ENCODE measurements at regions not wholly inside any gene's neighbourhood (a gene's known extent, or its start where the extent isn't known, plus 50 kb on each side); places are given as distances from the start of the nearest gene placed in this dataset.

GRCh38 chr7:132733860-132734259, 157.6 kb upstream of the PLXNA4 start:
- no peak for DNase-seq (ENCODE audit: low spot score)

- no peak for DNase-seq (ENCODE audit: low spot score)
Observed at GRCh38 chr7:132732321-132732865, 156.1 kb upstream of the PLXNA4 start.

- DNase-seq (ENCODE audit: low spot score): no peak
Observed at GRCh38 chr7:132730105-132730504, 153.8 kb upstream of the PLXNA4 start.

GRCh38 chr7:132723506-132724081, 147.3 kb upstream of the PLXNA4 start:
- no peak for DNase-seq (ENCODE audit: low spot score)

GRCh38 chr7:132720835-132721234, 144.6 kb upstream of the PLXNA4 start:
- no peak for DNase-seq (ENCODE audit: low spot score)

- no peak for DNase-seq (ENCODE audit: low spot score)
Observed at GRCh38 chr7:132713893-132714292, 137.6 kb upstream of the PLXNA4 start.

GRCh38 chr7:132709971-132710567, 133.8 kb upstream of the PLXNA4 start:
- DNase-seq (ENCODE audit: low spot score): no peak

- DNase-seq (ENCODE audit: low spot score): no peak
Observed at GRCh38 chr7:132708470-132708869, 132.2 kb upstream of the PLXNA4 start.

GRCh38 chr7:132705146-132705545, 128.9 kb upstream of the PLXNA4 start:
- no peak for DNase-seq (ENCODE audit: low spot score)

- no peak for DNase-seq (ENCODE audit: low spot score)
Observed at GRCh38 chr7:132703742-132704141, 127.5 kb upstream of the PLXNA4 start.

- DNase-seq (ENCODE audit: low spot score): no peak
Observed at GRCh38 chr7:132697003-132697402, 120.7 kb upstream of the PLXNA4 start.

GRCh38 chr7:132696332-132696731, 120.1 kb upstream of the PLXNA4 start:
- no peak for DNase-seq (ENCODE audit: low spot score)

- DNase-seq (ENCODE audit: low spot score): no peak
Observed at GRCh38 chr7:132691201-132691600, 114.9 kb upstream of the PLXNA4 start.

- no peak for DNase-seq (ENCODE audit: low spot score)
Observed at GRCh38 chr7:132690174-132690573, 113.9 kb upstream of the PLXNA4 start.

- DNase-seq (ENCODE audit: low spot score): no peak
Observed at GRCh38 chr7:132687981-132688383, 111.7 kb upstream of the PLXNA4 start.

- no peak for DNase-seq (ENCODE audit: low spot score)
Observed at GRCh38 chr7:132687016-132687415, 110.7 kb upstream of the PLXNA4 start.

GRCh38 chr7:132685277-132685676, 109.0 kb upstream of the PLXNA4 start:
- DNase-seq (ENCODE audit: low spot score): no peak

GRCh38 chr7:132683896-132684690, 107.8 kb upstream of the PLXNA4 start:
- DNase-seq (ENCODE audit: low spot score): no peak

GRCh38 chr7:132681951-132682350, 105.7 kb upstream of the PLXNA4 start:
- DNase-seq (ENCODE audit: low spot score): no peak

- DNase-seq (ENCODE audit: low spot score): no peak
Observed at GRCh38 chr7:132680590-132680989, 104.3 kb upstream of the PLXNA4 start.

- no peak for DNase-seq (ENCODE audit: low spot score)
Observed at GRCh38 chr7:132678656-132679055, 102.4 kb upstream of the PLXNA4 start.

- no peak for DNase-seq (ENCODE audit: low spot score)
Observed at GRCh38 chr7:132677918-132678317, 101.6 kb upstream of the PLXNA4 start.
